Ecto neural progenitor cell (in vitro differentiated cells): ENCODE measurements at regions not wholly inside any gene's neighbourhood (a gene's known extent, or its start where the extent isn't known, plus 50 kb on each side); places are given as distances from the start of the nearest gene placed in this dataset.

Source experiments
- DNase-seq: peaks from one replicate; pipeline ENCODE4 v3.0.0-alpha.2; 2018; ENCODE audit warnings: low spot score

DNA sequence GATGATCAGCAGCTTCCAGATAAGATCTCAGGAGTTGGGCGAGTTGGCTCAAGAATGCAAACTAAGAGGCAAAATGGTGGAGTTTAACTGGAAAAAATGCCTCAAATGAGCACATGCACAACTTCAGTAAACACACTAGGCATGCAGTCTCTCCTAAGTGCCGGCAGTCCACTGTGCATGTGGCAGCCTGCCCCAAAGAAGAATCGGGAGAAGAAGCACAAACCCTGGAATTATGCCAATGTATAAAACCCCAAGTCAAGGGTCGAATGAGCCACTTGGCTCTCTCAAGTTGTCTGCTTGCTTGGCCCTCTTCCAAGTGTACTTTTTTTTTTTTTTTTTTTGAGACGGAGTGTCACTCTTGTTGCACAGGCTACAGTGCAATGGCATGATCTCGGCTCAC is 53.3 kb upstream of the SLITRK1 start:
- no peak for DNase-seq
